Liver (tissue), 8 donors: ENCODE measurements at regions not wholly inside any gene's neighbourhood (a gene's known extent, or its start where the extent isn't known, plus 50 kb on each side); places are given as distances from the start of the nearest gene placed in this dataset.

Experiments
- DNase-seq: peaks from one replicate; pipeline ENCODE4 v3.0.0-alpha.2; 2017; ENCODE audit warnings: low spot score
- H3K27ac ChIP-seq, 2 donors: one replicate each; pipeline ENCODE4 v1.7.0; 2013; ENCODE audit warnings: inconsistent platforms in 2 of 2, low read length in 2 of 2, control low read depth in 1 of 2, low read depth in 1 of 2, mild to moderate bottlenecking in 1 of 2
- H3K27me3 ChIP-seq, 4 donors: one replicate each; pipeline versions ENCODE4 v1.6.1 to v1.7.0; 2013; ENCODE audit warnings: low read length in 3 of 4, inconsistent platforms in 1 of 4, mild to moderate bottlenecking in 1 of 4, moderate library complexity in 1 of 4; ENCODE audit not compliant: control insufficient read depth in 4 of 4, insufficient read depth in 4 of 4
- H3K36me3 ChIP-seq, 4 donors: one replicate each; pipeline versions ENCODE4 v1.6.1 to v1.7.0; 2013; ENCODE audit warnings: low read length in 3 of 4, mild to moderate bottlenecking in 3 of 4, low read depth in 1 of 4, moderate library complexity in 1 of 4; ENCODE audit not compliant: control insufficient read depth in 4 of 4, insufficient read depth in 3 of 4
- H3K4me1 ChIP-seq, 4 donors: one replicate each; pipeline versions ENCODE4 v1.6.1 to v1.7.0; 2013; ENCODE audit warnings: low read length in 3 of 4, mild to moderate bottlenecking in 3 of 4, moderate library complexity in 1 of 4; ENCODE audit not compliant: control insufficient read depth in 4 of 4, insufficient read depth in 4 of 4
- H3K4me3 ChIP-seq, 3 donors: one replicate each; pipeline versions ENCODE4 v1.6.1 to v1.7.0; 2013; ENCODE audit warnings: low read length in 3 of 3, control low read depth in 1 of 3, low read depth in 1 of 3, mild to moderate bottlenecking in 1 of 3
- H3K9ac ChIP-seq, 2 donors: one replicate each; pipeline ENCODE4 v1.7.0; 2013; ENCODE audit warnings: low read length in 2 of 2, mild to moderate bottlenecking in 2 of 2, moderate library complexity in 2 of 2, control low read depth in 1 of 2, low read depth in 1 of 2
- H3K9me3 ChIP-seq, 4 donors: one replicate each; pipeline versions ENCODE4 v1.6.1 to v1.7.0; 2013; ENCODE audit warnings: low read length in 3 of 4; ENCODE audit not compliant: control insufficient read depth in 4 of 4
- CTCF ChIP-seq: fragments of 150-350 bp; IDR thresholded peaks from 2 replicates; pipeline ENCODE4 v1.5.1; 2017; ENCODE audit warnings: improper control_type of control experiment, low read depth, low read length; ENCODE audit not compliant: missing input control
- EGR1 ChIP-seq, 2 donors: IDR thresholded peaks; 2 replicates each; pipeline ENCODE4 v1.6.1; 2016 to 2018; ENCODE audit warnings: antibody characterized with exemption in 2 of 2, low read depth in 2 of 2
- GABPA ChIP-seq, 2 donors: IDR thresholded peaks in 1 of 2; conservative IDR thresholded peaks in 1 of 2; 2 replicates each; pipeline ENCODE4 v1.6.1; 2016; ENCODE audit warnings: antibody characterized with exemption in 2 of 2, mild to moderate bottlenecking in 1 of 2, moderate library complexity in 1 of 2
- HNF4G ChIP-seq: IDR thresholded peaks from 2 replicates; pipeline ENCODE4 v1.6.1; 2016; ENCODE audit warnings: antibody characterized with exemption
- JUND ChIP-seq, 2 donors: IDR thresholded peaks; 2 replicates each; pipeline ENCODE4 v1.6.1; 2016; ENCODE audit warnings: antibody characterized with exemption in 2 of 2
- NR2F2 ChIP-seq: IDR thresholded peaks from 2 replicates; pipeline ENCODE4 v1.6.1; 2016; ENCODE audit warnings: antibody characterized with exemption
- RAD21 ChIP-seq, 2 donors: IDR thresholded peaks; 2 replicates each; pipeline ENCODE4 v1.6.1; 2016; ENCODE audit warnings: antibody characterized with exemption in 2 of 2, mild to moderate bottlenecking in 2 of 2
- REST ChIP-seq: IDR thresholded peaks from 2 replicates; pipeline ENCODE4 v1.6.1; 2016; ENCODE audit warnings: antibody characterized with exemption, mild to moderate bottlenecking
- RXRA ChIP-seq, 2 donors: IDR thresholded peaks; 2 replicates each; pipeline ENCODE4 v1.6.1; 2017 to 2018; ENCODE audit warnings: antibody characterized with exemption in 2 of 2, mild to moderate bottlenecking in 1 of 2
- SP1 ChIP-seq: IDR thresholded peaks from 2 replicates; pipeline ENCODE4 v1.6.1; 2018; ENCODE audit warnings: antibody characterized with exemption, mild to moderate bottlenecking
- TAF1 ChIP-seq: conservative IDR thresholded peaks from 2 replicates; pipeline ENCODE4 v1.6.1; 2016; ENCODE audit warnings: antibody characterized with exemption, mild to moderate bottlenecking
- ZBTB33 ChIP-seq: IDR thresholded peaks from 2 replicates; pipeline ENCODE4 v1.6.1; 2016; ENCODE audit warnings: antibody characterized with exemption
- WGBS: extraction: QIAGEN DNeasy Blood & Tissue Kit; methylation state at CpG from one replicate; pipeline ENCODE4 v1.1.7; 2013; 5-methylcytosine and 5-hydroxymethylcytosine counted together
- TF ChIP-seq, protein P1 (sequence below): IDR thresholded peaks from 2 replicates; pipeline ENCODE4 v1.6.1; 2016; ENCODE audit warnings: antibody characterized with exemption
- donor health status: healthy.
- donor health status: healthy.
- donor health status: healthy.
- donor health status: healthy.
- donor health status: healthy.

DNA sequence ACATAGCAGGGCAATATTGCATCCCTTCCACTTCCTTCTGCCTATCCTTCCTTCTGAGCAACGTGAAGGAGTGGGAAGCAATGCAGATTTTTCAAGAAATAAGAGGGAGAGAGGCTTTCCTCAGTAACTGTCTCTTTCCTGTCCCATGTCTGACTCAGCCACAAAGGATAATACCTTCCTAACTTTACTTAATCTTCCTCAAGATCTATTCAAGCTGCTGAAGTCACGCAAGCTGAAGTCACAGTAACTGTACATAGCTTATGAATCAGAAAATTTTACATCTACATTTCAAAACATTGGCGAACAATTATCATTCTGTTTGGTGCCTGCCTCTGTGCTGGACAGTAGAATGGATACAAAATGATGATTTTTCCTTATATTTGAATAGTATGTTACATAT, 86.4 kb upstream of the POU3F2 start:
- Histone ChIP-seq H3K27ac (no peak overlapping the region), H3K4me3 (no peak overlapping the region), H3K4me1 (no peaks in the 10 kb centered on the region), H3K9ac (no peak overlapping the region), H3K9me3 (no peaks in the 10 kb centered on the region), H3K27me3 (peaks cover 0 to 3% (median 0%) of the 10 kb centered on the region in 4 donors), H3K36me3 (no peaks in the 10 kb centered on the region)
- no peak for DNase-seq
- 67% methylated on average over 3 of the region's 3 CpGs for WGBS
- TF ChIP-seq CTCF (no peak), JUND (IDR thresholded peaks at IDR 0.05) (no peak), REST (no peak), GABPA (IDR thresholded peaks at IDR 0.05 in 1 of 2, conservative IDR thresholded peaks at IDR 0.05 in 1 of 2) (no peak)

DNA sequence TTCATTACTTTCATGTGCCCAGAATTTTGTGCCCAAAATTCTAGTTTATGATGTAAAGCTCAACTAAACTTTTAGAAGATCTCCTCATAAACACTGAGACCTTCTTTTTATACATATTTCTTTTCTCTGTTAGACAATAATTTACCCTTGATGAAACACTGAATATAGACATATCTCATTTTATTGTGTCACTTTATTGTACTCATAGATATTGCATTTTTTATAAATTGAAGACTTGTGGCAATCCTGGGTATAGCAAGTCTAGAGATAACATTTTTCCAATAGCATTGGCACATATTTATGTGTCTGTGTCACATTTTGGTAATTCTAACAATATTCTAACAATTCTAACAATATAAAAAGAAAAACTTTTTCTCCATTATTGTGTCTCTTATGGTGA, 74.9 kb upstream of the POU3F2 start:
- peaks cover 0 to 6% (median 0%) of the 10 kb centered on the region in 4 donors for H3K4me1 ChIP-seq
- H3K9me3 ChIP-seq: peaks cover 0 to 6% (median 0%) of the 10 kb centered on the region in 4 donors
- H3K27me3 ChIP-seq: no peaks in the 10 kb centered on the region
- no peak overlapping the region for H3K27ac ChIP-seq
- no peak overlapping the region for H3K4me3 ChIP-seq
- H3K36me3 ChIP-seq: no peaks in the 10 kb centered on the region
- TF ChIP-seq GABPA (IDR thresholded peaks at IDR 0.05 in 1 of 2, conservative IDR thresholded peaks at IDR 0.05 in 1 of 2) (no peak), TAF1 (no peak), EGR1 (IDR thresholded peaks at IDR 0.05; ENCODE audit: low read depth in 2 of 2) (no peak), NR2F2 (no peak), SP1 (no peak)
- H3K9ac ChIP-seq: no peak overlapping the region
- no peak for DNase-seq

GRCh38 chr6:98764373-98764911, 69.9 kb upstream of the POU3F2 start:
- WGBS: 13% methylated on average over 1 of the region's 1 CpG
- peaks cover 0 to 6% (median 0%) of the 10 kb centered on the region in 4 donors for H3K4me1 ChIP-seq
- peaks cover 0 to 6% (median 0%) of the 10 kb centered on the region in 4 donors for H3K9me3 ChIP-seq
- no peak for DNase-seq
- H3K9ac ChIP-seq: peak overlapping the region in 1 of 2 donors; percentile 3
- H3K4me3 ChIP-seq: peak overlapping the region; percentile 45 to 73 (median 47)
- H3K27ac ChIP-seq: no peak overlapping the region
- no peaks in the 10 kb centered on the region for H3K36me3 ChIP-seq
- no peaks in the 10 kb centered on the region for H3K27me3 ChIP-seq
- TF ChIP-seq RAD21 (IDR thresholded peaks at IDR 0.05): no peak
- TF ChIP-seq ZBTB33: no peak
- TF ChIP-seq, protein P1, sequence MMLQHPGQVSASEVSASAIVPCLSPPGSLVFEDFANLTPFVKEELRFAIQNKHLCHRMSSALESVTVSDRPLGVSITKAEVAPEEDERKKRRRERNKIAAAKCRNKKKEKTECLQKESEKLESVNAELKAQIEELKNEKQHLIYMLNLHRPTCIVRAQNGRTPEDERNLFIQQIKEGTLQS: no peak
- TF ChIP-seq NR2F2: no peak
- TF ChIP-seq REST: no peak
- TF ChIP-seq JUND (IDR thresholded peaks at IDR 0.05): no peak
- TF ChIP-seq HNF4G: no peak
- no peak for TF ChIP-seq CTCF
- TF ChIP-seq RXRA (IDR thresholded peaks at IDR 0.05): no peak
- no peak for TF ChIP-seq TAF1
